ENCODE measurements at regions not wholly inside any gene's neighbourhood (a gene's known extent, or its start where the extent isn't known, plus 50 kb on each side); places are given as distances from the start of the nearest gene placed in this dataset.

GRCh38 chr4:38236003-38236402, 275.8 kb downstream of the PTTG2 start (continued):
- TF ChIP-seq YY1 (IDR thresholded peaks at IDR 0.05; ENCODE audit: extremely low read depth, insufficient replicate concordance, low read depth, low read length) (no peak), CTCF (IDR thresholded peaks at IDR 0.05 in 2 of 3, conservative IDR thresholded peaks at IDR 0.05 in 1 of 3; ENCODE audit: borderline replicate concordance in 1 of 3, insufficient read depth in 1 of 3, low read depth in 2 of 3, low read length in 2 of 3) (no peak)

GRCh38 chr4:38236503-38236902, 276.3 kb downstream of the PTTG2 start:
- no peak overlapping the region for H3K27ac ChIP-seq (ENCODE audit: low read depth, low read length)
- BruUV-seq (replicated peaks): no TSS peak
- POLR2A ChIA-PET: no interaction called here

More at GRCh38 chr4:38236503-38236902, 276.3 kb downstream of the PTTG2 start:
- ChIA-PET CTCF (no interaction called here), RAD21 (ENCODE audit: low non-redundant PET in 1 of 2, low total read pairs in 2 of 2, uncharacterized antibody in 2 of 2, unreplicated experiment in 2 of 2) (no interaction called here)
- no peaks in the 10 kb centered on the region for H3K27me3 ChIP-seq (ENCODE audit: insufficient read depth, low read length)
- ATAC-seq: no peak
- no peak overlapping the region for H3K4me3 ChIP-seq (replicated peaks in 1 of 2; ENCODE audit: low read depth in 1 of 2, low read length in 2 of 2)
- no peak overlapping the region for H2AFZ ChIP-seq (ENCODE audit: low read depth, low read length, poor library complexity, severe bottlenecking)
- H3K4me1 ChIP-seq (ENCODE audit: control insufficient read depth in 1 of 2, insufficient read depth in 2 of 2, low read length in 2 of 2): peaks cover 0 to 7% of the 10 kb centered on the region in 2 experiments; a peak in 1 of 4 replicates
- no peak for TF ChIP-seq SP1 (IDR thresholded peaks at IDR 0.05; ENCODE audit: low read depth)
- TF ChIP-seq REST (IDR thresholded peaks at IDR 0.05; ENCODE audit: low read depth): no peak
- no peak for TF ChIP-seq ZNF274 (IDR thresholded peaks at IDR 0.05; ENCODE audit: low read depth, low read length)
- TF ChIP-seq SRF (IDR thresholded peaks at IDR 0.05; ENCODE audit: low read depth): no peak
- no peak for TF ChIP-seq EZH2 (IDR thresholded peaks at IDR 0.05)
- TF ChIP-seq CBX3 (IDR thresholded peaks at IDR 0.05; ENCODE audit: low read depth): no peak
- H3K4me2 ChIP-seq (ENCODE audit: low read length): no peak overlapping the region
- H3K9me2 ChIP-seq (ENCODE audit: insufficient read depth): no peaks in the 10 kb centered on the region
- no peaks in the 10 kb centered on the region for H4K20me1 ChIP-seq (ENCODE audit: insufficient read depth)
- H3K79me2 ChIP-seq (ENCODE audit: insufficient read depth, low read length): no peaks in the 10 kb centered on the region
- H3K9me3 ChIP-seq (ENCODE audit: control insufficient read depth in 1 of 2, insufficient read depth in 1 of 2, low read depth in 1 of 2, low read length in 2 of 2): no peaks in the 10 kb centered on the region
- intact Hi-C loops (cut with micrococcal nuclease): no loop called here
- H3K9ac ChIP-seq (ENCODE audit: low read length): no peak overlapping the region
- DNase-seq (ENCODE audit: low read depth, low spot score): no peak
- no peaks in the 10 kb centered on the region for H3K36me3 ChIP-seq (ENCODE audit: control insufficient read depth in 1 of 2, insufficient read depth in 2 of 2, low read length in 2 of 2)
